RCC 7860 (cell line): ENCODE measurements at regions not wholly inside any gene's neighbourhood (a gene's known extent, or its start where the extent isn't known, plus 50 kb on each side); places are given as distances from the start of the nearest gene placed in this dataset.
"Not testable (repeated sequence)": the region's sequence is repeated elsewhere in the genome, so short reads cannot be mapped to it uniquely, and the experiment has no call there.

Source experiments
- DNase-seq: peaks from one replicate; pipeline ENCODE4 v3.0.0-alpha.2; 2015; ENCODE audit warnings: low spot score
- FAIRE-seq: peaks from 2 replicates; lab custom pipeline; 2012; peaks lifted over from hg19 to GRCh38; lab: Jason Lieb, UNC

- no peak for DNase-seq
These were observed 79.2 kb upstream of the CEP126 start for GRCh38 chr11:101835506-101836063.

GRCh38 chr11:101830475-101830874 lies 84.3 kb upstream of the CEP126 start:
- not testable (repeated sequence) for FAIRE-seq, DNase-seq

More at GRCh38 chr11:101835506-101836063, 79.2 kb upstream of the CEP126 start:
- no peak for FAIRE-seq

- FAIRE-seq, result no peak
- no peak for DNase-seq
These were observed 89.3 kb upstream of the CEP126 start for GRCh38 chr11:101825531-101825930.

GRCh38 chr11:101817581-101817980 lies 97.2 kb upstream of the CEP126 start:
- FAIRE-seq, result no peak
- no peak for DNase-seq

- no peak for FAIRE-seq
These were observed 98.2 kb upstream of the CEP126 start for GRCh38 chr11:101816613-101817012.

GRCh38 chr11:101812546-101812945 lies 102.3 kb upstream of the CEP126 start:
- no peak for DNase-seq

More at GRCh38 chr11:101816613-101817012, 98.2 kb upstream of the CEP126 start:
- DNase-seq, result no peak

GRCh38 chr11:101810546-101810945 lies 104.3 kb upstream of the CEP126 start:
- no peak for FAIRE-seq

More at GRCh38 chr11:101812546-101812945, 102.3 kb upstream of the CEP126 start:
- FAIRE-seq, result no peak

GRCh38 chr11:101807531-101807930 lies 107.3 kb upstream of the CEP126 start:
- DNase-seq (no peak), FAIRE-seq (no peak)

More at GRCh38 chr11:101810546-101810945, 104.3 kb upstream of the CEP126 start:
- DNase-seq, result no peak

GRCh38 chr11:101803651-101804050 lies 111.2 kb upstream of the CEP126 start:
- no peak for FAIRE-seq
- no peak for DNase-seq

- DNase-seq, result no peak
- no peak for FAIRE-seq
These were observed 117.5 kb upstream of the CEP126 start for GRCh38 chr11:101797335-101797734.

- FAIRE-seq, result no peak
- no peak for DNase-seq
These were observed 122.0 kb upstream of the CEP126 start for GRCh38 chr11:101792814-101793213.

GRCh38 chr11:101786916-101787315 lies 127.9 kb upstream of the CEP126 start:
- no peak for FAIRE-seq
- DNase-seq, result no peak

- FAIRE-seq (no peak), DNase-seq (no peak)
These were observed 128.4 kb upstream of the CEP126 start for GRCh38 chr11:101786421-101786820.

- DNase-seq, FAIRE-seq: not testable (repeated sequence)
These were observed 135.6 kb upstream of the CEP126 start for GRCh38 chr11:101779167-101779566.

- no peak for FAIRE-seq
- no peak for DNase-seq
These were observed 137.3 kb upstream of the CEP126 start for GRCh38 chr11:101777476-101777875.

- DNase-seq (no peak), FAIRE-seq (no peak)
These were observed 139.8 kb upstream of the CEP126 start for GRCh38 chr11:101775033-101775432.

GRCh38 chr11:101770648-101771047 lies 144.2 kb upstream of the CEP126 start:
- DNase-seq (no peak), FAIRE-seq (no peak)

GRCh38 chr11:101765932-101766331 lies 148.9 kb upstream of the CEP126 start:
- FAIRE-seq (no peak), DNase-seq (no peak)

GRCh38 chr11:101759771-101760450 lies 154.9 kb upstream of the CEP126 start:
- FAIRE-seq (no peak), DNase-seq (no peak)

- no peak for FAIRE-seq
- DNase-seq, result no peak
These were observed 157.1 kb upstream of the CEP126 start for GRCh38 chr11:101757741-101758140.

GRCh38 chr11:101748572-101749344 lies 165.0 kb upstream of the TRPC6 start:
- FAIRE-seq, result no peak

GRCh38 chr11:101745756-101746155 lies 161.9 kb upstream of the TRPC6 start:
- DNase-seq (no peak), FAIRE-seq (no peak)

More at GRCh38 chr11:101748572-101749344, 165.0 kb upstream of the TRPC6 start:
- DNase-seq, result no peak
